ENCODE measurements at regions not wholly inside any gene's neighbourhood (a gene's known extent, or its start where the extent isn't known, plus 50 kb on each side); places are given as distances from the start of the nearest gene placed in this dataset.
A peak's percentile ranks its signal among the peaks of the same experiment; 100 is the strongest.

GRCh38 chr2:146853741-146854444 is 990.9 kb upstream of the ACVR2A start:
- H3K4me1 ChIP-seq (ENCODE audit: control insufficient read depth, extremely low read depth, insufficient read depth, low read length), result no peaks in the 10 kb centered on the region
- no peaks in the 10 kb centered on the region for H4K20me1 ChIP-seq (ENCODE audit: control insufficient read depth, extremely low read depth, insufficient read depth, low read length)
- no peak overlapping the region for H3K27ac ChIP-seq (ENCODE audit: insufficient read depth, low read length)
- H3K9me3 ChIP-seq (ENCODE audit: control insufficient read depth, insufficient read depth, low read depth, low read length), result no peaks in the 10 kb centered on the region
- peak; percentile 28 to 68 for DNase-seq (ENCODE audit: low read depth in 2 of 2)
- H3K4me2 ChIP-seq (ENCODE audit: extremely low read depth, insufficient read depth, low read length), result no peak overlapping the region
- H3K36me3 ChIP-seq (ENCODE audit: control insufficient read depth, insufficient read depth, low read length), result no peaks in the 10 kb centered on the region
- H3K79me2 ChIP-seq (ENCODE audit: control insufficient read depth, insufficient read depth, low read length), result no peaks in the 10 kb centered on the region
- H3K27me3 ChIP-seq (ENCODE audit: control insufficient read depth, insufficient read depth, low read length), result no peaks in the 10 kb centered on the region
- no peak for TF ChIP-seq EZH2 (IDR thresholded peaks at IDR 0.05; ENCODE audit: low read length, missing control alignments)
- TF ChIP-seq CTCF (conservative IDR thresholded peaks at IDR 0.05 in 1 of 2, IDR thresholded peaks at IDR 0.05 in 1 of 2; ENCODE audit: low read depth in 1 of 2, low read length in 2 of 2), result no peak
- H2AFZ ChIP-seq (ENCODE audit: low read length), result no peak overlapping the region
- H3K9ac ChIP-seq (ENCODE audit: insufficient read depth, low read length), result no peak overlapping the region
- H3K4me3 ChIP-seq (replicated peaks in 1 of 4; ENCODE audit: control extremely low read depth in 1 of 4, insufficient read depth in 1 of 4, low read depth in 3 of 4, low read length in 4 of 4), result no peak overlapping the region

GRCh38 chr2:146852661-146853060 is 992.2 kb upstream of the ACVR2A start:
- no peak overlapping the region for H3K9ac ChIP-seq (ENCODE audit: insufficient read depth, low read length)
- H3K4me2 ChIP-seq (ENCODE audit: extremely low read depth, insufficient read depth, low read length), result no peak overlapping the region
- no peaks in the 10 kb centered on the region for H3K36me3 ChIP-seq (ENCODE audit: control insufficient read depth, insufficient read depth, low read length)
- no peak for DNase-seq (ENCODE audit: low read depth in 2 of 2)
- no peaks in the 10 kb centered on the region for H4K20me1 ChIP-seq (ENCODE audit: control insufficient read depth, extremely low read depth, insufficient read depth, low read length)
- no peaks in the 10 kb centered on the region for H3K79me2 ChIP-seq (ENCODE audit: control insufficient read depth, insufficient read depth, low read length)
- H3K4me3 ChIP-seq (replicated peaks in 1 of 4; ENCODE audit: control extremely low read depth in 1 of 4, insufficient read depth in 1 of 4, low read depth in 3 of 4, low read length in 4 of 4), result no peak overlapping the region
- no peaks in the 10 kb centered on the region for H3K27me3 ChIP-seq (ENCODE audit: control insufficient read depth, insufficient read depth, low read length)
- no peak overlapping the region for H2AFZ ChIP-seq (ENCODE audit: low read length)
- H3K4me1 ChIP-seq (ENCODE audit: control insufficient read depth, extremely low read depth, insufficient read depth, low read length), result no peaks in the 10 kb centered on the region
- TF ChIP-seq CTCF (conservative IDR thresholded peaks at IDR 0.05 in 1 of 2, IDR thresholded peaks at IDR 0.05 in 1 of 2; ENCODE audit: low read depth in 1 of 2, low read length in 2 of 2) (no peak), EZH2 (IDR thresholded peaks at IDR 0.05; ENCODE audit: low read length, missing control alignments) (no peak)
- no peak overlapping the region for H3K27ac ChIP-seq (ENCODE audit: insufficient read depth, low read length)
- H3K9me3 ChIP-seq (ENCODE audit: control insufficient read depth, insufficient read depth, low read depth, low read length), result no peaks in the 10 kb centered on the region

- H3K36me3 ChIP-seq (ENCODE audit: control insufficient read depth, insufficient read depth, low read length), result no peaks in the 10 kb centered on the region
- no peak overlapping the region for H3K27ac ChIP-seq (ENCODE audit: insufficient read depth, low read length)
- H3K4me3 ChIP-seq (replicated peaks in 1 of 4; ENCODE audit: control extremely low read depth in 1 of 4, insufficient read depth in 1 of 4, low read depth in 3 of 4, low read length in 4 of 4), result no peak overlapping the region
- H3K79me2 ChIP-seq (ENCODE audit: control insufficient read depth, insufficient read depth, low read length), result no peaks in the 10 kb centered on the region
- TF ChIP-seq CTCF (conservative IDR thresholded peaks at IDR 0.05 in 1 of 2, IDR thresholded peaks at IDR 0.05 in 1 of 2; ENCODE audit: low read depth in 1 of 2, low read length in 2 of 2) (no peak), EZH2 (IDR thresholded peaks at IDR 0.05; ENCODE audit: low read length, missing control alignments) (no peak)
- no peaks in the 10 kb centered on the region for H3K9me3 ChIP-seq (ENCODE audit: control insufficient read depth, insufficient read depth, low read depth, low read length)
- no peaks in the 10 kb centered on the region for H3K27me3 ChIP-seq (ENCODE audit: control insufficient read depth, insufficient read depth, low read length)
- no peak overlapping the region for H3K9ac ChIP-seq (ENCODE audit: insufficient read depth, low read length)
- no peak overlapping the region for H2AFZ ChIP-seq (ENCODE audit: low read length)
- H3K4me2 ChIP-seq (ENCODE audit: extremely low read depth, insufficient read depth, low read length), result no peak overlapping the region
- peak in 1 of 2 donors; percentile 91 for DNase-seq (ENCODE audit: low read depth in 2 of 2)
- no peaks in the 10 kb centered on the region for H4K20me1 ChIP-seq (ENCODE audit: control insufficient read depth, extremely low read depth, insufficient read depth, low read length)
- no peaks in the 10 kb centered on the region for H3K4me1 ChIP-seq (ENCODE audit: control insufficient read depth, extremely low read depth, insufficient read depth, low read length)
These were observed 994.1 kb upstream of the ACVR2A start for GRCh38 chr2:146850746-146851145.

Measured in fibroblast of lung (primary cell).